ENCODE measurements at regions not wholly inside any gene's neighbourhood (a gene's known extent, or its start where the extent isn't known, plus 50 kb on each side); places are given as distances from the start of the nearest gene placed in this dataset.

- TF ChIP-seq TAF1 (IDR thresholded peaks at IDR 0.05; ENCODE audit: borderline replicate concordance, insufficient read depth, low read length), result no peak
- no peak for TF ChIP-seq POLR2AphosphoS5 (IDR thresholded peaks at IDR 0.05; ENCODE audit: low read depth, low read length)
Observed at GRCh38 chr16:76942089-76942488, 248.9 kb upstream of the MON1B start.
